SHP77 (cell line): ENCODE measurements at regions not wholly inside any gene's neighbourhood (a gene's known extent, or its start where the extent isn't known, plus 50 kb on each side); places are given as distances from the start of the nearest gene placed in this dataset.
"Not testable (repeated sequence)": the region's sequence is repeated elsewhere in the genome, so short reads cannot be mapped to it uniquely, and the experiment has no call there.

Experiments
- DNase-seq, 2 experiments: peaks; one replicate each; lab custom pipeline; 2025; lab: John Stamatoyannopoulos, UW

- no peak for DNase-seq
Measured at GRCh38 chr1:234821840-234822239, 211.9 kb upstream of the IRF2BP2 start.

- no peak for DNase-seq
Measured at GRCh38 chr1:234820597-234820996, 210.6 kb upstream of the IRF2BP2 start.

- not testable (repeated sequence) for DNase-seq
Measured at GRCh38 chr1:234819845-234820244, 209.9 kb upstream of the IRF2BP2 start.

- DNase-seq, result not testable (repeated sequence)
Measured at GRCh38 chr1:234818040-234818387, 208.0 kb upstream of the IRF2BP2 start.

DNA sequence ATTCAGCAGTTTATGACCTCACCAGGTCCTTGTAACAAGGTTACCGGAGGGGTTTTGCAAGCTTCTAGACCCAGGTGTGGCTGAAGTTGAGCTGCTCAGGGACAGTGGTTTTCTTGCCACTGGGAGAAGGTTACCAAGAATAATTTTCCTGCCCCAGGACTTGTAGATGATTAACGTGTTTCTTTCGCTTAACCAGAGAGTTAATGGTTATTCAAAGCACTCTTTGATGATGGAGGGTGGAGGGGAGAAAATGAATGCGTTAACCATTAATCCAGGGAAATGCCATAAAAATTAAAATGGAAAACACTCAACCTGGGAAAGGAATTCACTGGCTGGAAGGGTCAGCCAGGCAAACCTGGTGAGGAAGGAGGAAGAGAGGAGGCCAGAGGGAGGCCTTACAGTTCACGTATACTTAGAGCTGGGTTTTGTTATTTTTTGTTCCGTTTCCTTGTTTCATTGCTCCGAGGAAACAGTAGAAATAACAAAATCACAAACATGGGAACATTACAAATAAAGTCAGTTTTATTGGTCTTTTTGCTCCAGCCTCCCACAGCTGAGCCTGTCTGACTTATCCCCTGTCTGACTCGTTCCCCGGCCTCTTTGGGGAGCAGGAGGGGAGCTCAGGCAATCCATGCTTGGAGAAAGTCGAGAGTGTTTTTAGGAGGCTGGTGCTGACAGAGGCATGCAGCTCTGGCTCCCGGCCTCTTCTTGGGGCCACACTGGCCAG, 207.5 kb upstream of the IRF2BP2 start:
- DNase-seq, result not testable (repeated sequence)

DNA sequence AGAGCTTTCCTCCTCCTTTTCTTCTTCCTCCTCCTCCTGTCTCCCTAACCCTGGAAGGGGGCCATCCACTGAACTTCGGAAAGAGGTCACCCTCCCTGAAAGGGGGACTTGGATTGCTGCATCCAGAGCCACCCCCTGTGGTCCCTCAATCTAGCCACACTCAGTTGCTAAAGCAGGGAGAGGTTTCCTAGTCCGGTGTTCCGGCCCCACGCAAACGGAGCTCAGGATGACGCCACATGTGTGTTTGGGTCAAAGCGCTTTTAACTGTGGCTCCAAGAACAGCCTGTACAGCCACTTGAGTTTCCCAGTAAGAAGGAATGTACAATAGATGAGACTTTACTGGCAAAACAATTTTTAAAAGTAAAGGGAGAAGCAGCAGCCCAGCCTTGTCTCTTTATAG, 206.9 kb upstream of the IRF2BP2 start:
- not testable (repeated sequence) for DNase-seq

DNA sequence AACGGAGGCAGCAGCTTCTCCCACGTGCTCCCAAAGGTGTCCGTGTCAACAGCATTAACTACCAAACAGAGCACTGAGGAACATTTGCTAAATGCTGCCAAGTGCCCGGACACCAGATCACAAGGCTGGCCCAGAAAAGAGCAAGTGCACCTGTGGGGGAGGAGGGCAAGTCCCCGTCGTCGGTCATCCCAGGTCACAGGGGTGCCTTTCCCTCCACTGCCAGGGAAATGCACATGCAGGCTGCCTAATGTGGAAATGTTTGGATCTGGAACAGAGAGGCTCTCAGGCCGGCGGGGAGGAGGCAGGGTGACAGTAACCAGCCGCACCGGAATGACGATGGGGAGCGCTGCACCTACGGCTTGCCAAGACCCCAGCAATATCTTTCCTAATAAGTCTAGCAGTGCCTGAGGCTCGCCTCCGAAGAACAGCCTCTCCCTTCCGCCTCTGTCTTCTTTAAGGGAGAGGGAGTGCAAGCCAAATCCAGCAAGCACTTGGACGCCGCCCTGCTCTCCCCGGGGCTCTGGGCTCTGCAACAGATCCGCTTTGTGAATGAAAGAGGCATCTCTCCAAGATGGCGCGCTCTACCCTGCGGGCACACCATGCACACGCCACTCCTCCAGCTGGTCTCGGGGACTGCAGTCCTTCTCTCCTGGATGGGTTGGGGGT, 206.3 kb upstream of the IRF2BP2 start:
- not testable (repeated sequence) for DNase-seq

GRCh38 chr1:234815295-234815815, 205.4 kb upstream of the IRF2BP2 start:
- DNase-seq, result not testable (repeated sequence)

- DNase-seq, result not testable (repeated sequence)
Measured at GRCh38 chr1:234814235-234814634, 204.3 kb upstream of the IRF2BP2 start.

- not testable (repeated sequence) for DNase-seq
Measured at GRCh38 chr1:234811824-234812223, 201.8 kb upstream of the IRF2BP2 start.

- not testable (repeated sequence) for DNase-seq
Measured at GRCh38 chr1:234810726-234811125, 200.7 kb upstream of the IRF2BP2 start.

DNA sequence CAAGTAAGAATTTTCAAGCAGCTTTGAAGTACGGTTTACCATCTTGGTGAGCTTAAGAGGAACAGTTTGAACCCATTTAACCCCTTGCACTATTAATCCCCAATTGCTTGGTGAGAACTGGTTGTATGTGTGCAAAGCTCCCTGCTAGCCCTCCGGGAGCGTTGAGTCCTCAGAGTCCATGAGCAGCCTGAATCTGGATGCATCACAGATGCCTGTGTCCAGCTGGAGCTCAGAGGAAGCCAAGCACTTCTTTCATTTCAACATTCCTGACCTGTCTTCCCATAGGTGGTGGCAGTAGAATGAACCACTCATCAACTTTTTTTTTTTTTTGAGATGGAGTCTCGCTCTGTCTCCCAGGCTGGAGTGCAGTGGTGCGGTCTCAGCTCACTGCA, 199.9 kb upstream of the IRF2BP2 start:
- not testable (repeated sequence) for DNase-seq

DNA sequence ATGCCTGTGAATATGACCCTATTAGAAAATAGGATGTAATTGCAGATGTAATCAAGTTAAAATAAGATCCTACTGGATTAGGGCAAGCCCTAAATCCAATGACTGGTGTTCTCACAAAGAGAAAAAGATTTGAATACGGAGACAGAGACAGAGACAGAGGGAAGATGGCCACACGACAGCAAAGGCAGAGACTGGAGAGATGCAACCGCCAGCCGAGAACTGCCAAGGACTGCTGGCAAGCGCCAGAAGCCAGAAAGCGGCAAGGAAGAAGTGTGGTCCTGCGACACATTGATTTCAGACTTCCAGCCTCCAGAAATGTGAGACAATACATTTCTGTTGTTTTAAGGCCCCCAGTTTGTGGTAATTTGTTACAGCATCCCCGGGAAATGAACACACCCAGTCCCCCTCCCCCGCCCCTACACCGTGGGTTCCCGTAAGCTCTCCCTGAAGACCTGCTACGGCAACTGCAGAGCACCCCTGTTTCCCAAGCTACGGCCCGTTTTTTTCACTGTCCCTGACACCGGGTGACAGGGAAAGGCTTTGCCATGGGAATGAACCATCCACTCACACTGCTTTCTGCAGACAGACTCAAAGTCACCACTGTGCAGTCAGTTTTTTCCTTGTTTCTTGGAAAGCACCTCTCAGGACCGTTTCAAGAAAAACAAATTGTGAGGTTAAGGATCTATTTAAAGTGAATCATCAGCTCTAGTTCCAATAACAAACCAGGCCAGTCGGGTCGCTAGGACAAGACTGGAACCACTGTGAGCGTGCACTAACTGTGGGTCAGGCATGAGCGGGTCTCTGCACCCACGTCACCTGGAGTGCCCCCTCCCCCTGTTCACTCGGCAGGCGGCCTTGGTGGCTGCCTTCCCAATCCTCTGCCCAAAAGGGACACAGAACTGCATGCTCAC, 199.2 kb upstream of the IRF2BP2 start:
- DNase-seq, result not testable (repeated sequence)

DNA sequence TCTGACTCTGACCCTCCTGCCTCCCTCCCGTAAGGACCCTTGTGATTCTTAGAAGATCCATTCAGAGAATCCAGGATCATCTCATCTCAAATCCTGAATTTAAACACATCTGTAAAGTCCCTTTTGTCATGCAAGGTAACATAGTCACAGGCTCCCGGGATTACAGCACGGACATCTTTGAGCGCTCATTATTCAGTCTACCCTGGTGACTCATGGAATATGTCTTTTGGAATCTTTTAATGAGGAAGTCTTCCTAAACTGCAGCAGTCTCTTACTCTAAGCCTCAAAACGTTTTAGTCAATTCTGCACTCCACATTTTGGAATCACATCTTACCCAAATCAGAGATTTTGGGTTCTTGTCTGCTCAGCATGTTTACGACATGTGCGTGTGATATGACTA, 198.5 kb upstream of the IRF2BP2 start:
- DNase-seq, result not testable (repeated sequence)

- not testable (repeated sequence) for DNase-seq
Measured at GRCh38 chr1:234807705-234808104, 197.7 kb upstream of the IRF2BP2 start.

GRCh38 chr1:234802586-234802985, 192.6 kb upstream of the IRF2BP2 start:
- DNase-seq, result not testable (repeated sequence)

DNA sequence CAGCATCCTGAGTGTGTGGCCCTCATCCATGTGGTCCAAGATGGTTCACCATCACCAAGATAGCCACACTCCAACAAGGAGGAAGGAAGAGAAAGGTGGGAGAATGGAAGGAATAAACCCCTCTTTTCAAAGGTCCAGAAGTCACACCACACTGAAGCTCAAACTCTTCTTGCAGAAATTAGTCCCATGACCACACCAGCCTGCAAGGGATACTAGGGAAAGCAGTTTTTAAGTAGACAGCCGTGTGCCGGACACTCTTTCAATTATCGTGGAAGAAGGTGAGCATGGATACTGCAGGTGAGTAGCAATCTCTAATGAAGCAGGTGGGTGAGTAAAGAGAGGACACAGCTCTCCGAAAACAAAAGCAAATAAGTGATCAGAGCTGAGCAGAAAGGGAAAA, 191.7 kb upstream of the IRF2BP2 start:
- DNase-seq, result not testable (repeated sequence)

DNA sequence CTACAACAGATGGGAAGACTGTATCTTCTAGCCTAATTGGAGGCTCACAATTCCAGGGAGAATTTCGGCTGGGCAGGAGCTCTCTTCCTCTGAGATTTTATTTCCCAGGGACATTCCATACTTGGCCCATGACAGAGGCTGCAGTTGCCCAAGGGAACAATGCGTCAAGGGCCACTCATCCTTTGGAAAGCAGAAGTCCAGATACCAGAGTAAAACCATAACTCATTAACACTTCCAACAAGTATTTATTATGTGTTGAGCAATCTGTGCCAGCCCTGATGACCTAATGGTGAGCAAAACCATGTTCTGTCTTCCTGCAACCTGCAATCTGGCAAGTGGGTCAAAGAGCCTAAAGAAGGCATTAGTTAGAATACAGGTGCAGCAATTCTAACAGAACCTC, 191.2 kb upstream of the IRF2BP2 start:
- not testable (repeated sequence) for DNase-seq

DNA sequence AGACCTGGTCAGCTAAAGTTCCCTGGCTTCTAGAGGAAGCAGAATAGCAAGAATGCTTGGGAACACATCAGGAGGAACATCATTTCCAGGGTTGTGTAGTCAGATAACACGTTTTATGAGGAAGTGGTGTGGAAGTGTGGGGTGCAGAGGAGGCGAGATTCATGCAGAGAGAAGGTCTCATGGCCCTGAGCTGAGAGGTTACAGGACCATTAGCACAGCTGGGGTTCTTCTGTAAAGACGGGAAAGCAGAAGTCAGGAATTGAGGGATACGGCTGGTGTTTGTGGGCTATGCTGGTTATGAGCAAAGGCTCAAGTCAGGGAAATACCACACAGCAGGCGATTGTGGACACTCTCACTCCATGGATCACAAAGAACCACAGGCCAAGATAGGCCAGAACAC, 190.6 kb upstream of the IRF2BP2 start:
- DNase-seq, result not testable (repeated sequence)

DNA sequence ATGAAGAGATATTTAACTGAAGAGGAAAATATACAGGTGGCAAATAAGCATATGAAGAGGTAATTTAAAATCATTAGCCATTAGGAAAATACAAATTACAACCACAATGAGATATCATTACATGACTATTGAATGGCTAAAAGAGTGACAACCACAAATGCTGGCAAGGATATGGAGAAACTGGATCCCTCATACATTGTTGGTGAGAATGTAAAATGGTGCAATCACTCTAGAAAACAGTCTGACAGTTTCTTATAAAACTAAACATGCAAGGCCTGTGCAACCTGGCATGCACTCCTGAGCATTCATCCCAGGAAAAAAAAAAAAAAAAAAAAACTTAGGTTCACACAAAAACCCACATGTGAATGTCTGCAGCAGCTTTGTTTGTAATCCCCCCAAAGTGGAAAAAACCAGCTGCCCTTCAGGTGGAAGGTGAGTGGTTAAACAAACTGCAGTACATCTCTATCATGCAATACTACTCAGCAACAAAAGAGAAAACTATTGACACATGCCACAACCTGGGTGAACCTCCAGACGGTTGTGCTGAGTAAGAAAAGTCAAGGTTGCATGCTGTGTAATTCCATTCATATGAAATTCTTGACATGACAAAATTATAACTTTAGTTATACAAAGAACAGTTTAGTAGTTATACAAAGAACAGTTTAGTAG, 189.2 kb upstream of the IRF2BP2 start:
- DNase-seq, result not testable (repeated sequence)

DNA sequence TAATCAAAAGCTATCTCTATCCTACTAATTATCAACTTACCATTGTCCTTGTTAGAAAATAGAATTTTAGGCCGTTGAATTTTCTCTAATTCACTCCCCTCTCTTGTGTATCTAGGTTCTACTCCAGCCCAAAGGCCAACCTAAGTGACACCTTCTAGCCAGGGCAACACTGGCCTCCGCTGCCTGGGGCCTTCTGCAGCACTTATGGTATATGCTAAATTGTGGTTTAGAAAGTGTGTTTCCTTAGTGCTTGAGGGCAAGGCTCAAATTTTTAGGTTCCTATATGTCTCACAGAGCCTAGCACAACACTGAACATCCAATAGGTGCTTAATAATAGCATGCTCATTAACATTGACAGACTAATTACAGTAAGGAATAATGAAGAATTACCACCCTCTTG, 187.2 kb upstream of the IRF2BP2 start:
- not testable (repeated sequence) for DNase-seq

DNA sequence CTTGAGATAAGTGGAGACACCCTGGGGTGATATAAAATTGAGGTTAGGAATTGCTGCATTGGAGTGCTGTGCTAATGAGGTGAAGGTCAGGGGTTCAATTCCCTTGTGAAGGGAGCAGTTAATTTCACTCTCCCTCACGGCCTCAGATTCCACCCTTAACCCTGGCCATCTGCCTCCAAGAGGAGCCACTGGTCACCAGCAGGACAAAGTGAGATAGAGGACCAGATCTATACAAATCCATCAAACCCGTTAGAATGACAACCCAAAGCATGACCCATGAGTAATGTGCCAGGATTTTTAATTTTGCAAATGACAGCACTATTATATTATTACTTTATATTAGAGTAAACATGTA, 186.4 kb upstream of the IRF2BP2 start:
- not testable (repeated sequence) for DNase-seq
